TTC549 (cell line): ENCODE measurements at regions not wholly inside any gene's neighbourhood (a gene's known extent, or its start where the extent isn't known, plus 50 kb on each side); places are given as distances from the start of the nearest gene placed in this dataset.
"Not testable (repeated sequence)": the region's sequence is repeated elsewhere in the genome, so short reads cannot be mapped to it uniquely, and the experiment has no call there.

ENCODE experiments used
- FAIRE-seq: peaks from 2 replicates; lab custom pipeline; 2012; peaks lifted over from hg19 to GRCh38; lab: Jason Lieb, UNC

DNA sequence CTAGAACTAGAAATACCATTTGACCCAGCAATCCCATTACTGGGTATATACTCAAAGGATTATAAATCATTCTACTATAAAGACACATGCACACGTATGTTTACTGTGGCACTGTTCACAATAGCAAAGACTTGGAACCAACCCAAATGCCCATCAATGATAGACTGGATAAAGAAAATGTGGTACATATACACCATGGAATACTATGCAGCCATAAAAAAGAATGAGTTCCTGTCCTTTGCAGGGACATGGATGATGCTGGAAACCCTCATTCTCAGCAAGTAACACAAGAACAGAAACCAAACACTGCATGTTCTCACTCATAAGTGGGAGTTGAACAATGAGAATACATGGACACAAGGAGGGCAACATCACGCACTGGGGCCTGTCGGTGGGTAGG is 550.3 kb upstream of the USP24 start:
- not testable (repeated sequence) for FAIRE-seq

DNA sequence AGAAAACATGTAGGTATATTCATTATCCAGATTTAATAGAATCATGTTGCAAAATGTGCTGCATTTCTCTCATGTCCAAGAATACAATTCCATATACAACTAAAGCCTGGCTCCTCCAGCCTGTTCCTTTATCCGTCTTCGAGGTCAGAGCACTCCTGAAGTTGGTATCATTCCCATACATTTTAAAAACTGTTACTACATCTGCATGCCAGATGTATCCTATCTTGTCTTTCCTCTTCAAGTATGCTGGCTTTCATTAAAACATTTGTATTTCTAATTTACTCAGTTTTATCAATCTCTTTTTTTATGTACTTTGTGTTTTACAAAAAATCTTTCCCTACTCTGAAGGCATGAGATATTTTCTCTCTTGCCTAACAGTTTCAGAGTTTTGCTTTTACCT is 536.6 kb upstream of the USP24 start:
- FAIRE-seq: no peak

DNA sequence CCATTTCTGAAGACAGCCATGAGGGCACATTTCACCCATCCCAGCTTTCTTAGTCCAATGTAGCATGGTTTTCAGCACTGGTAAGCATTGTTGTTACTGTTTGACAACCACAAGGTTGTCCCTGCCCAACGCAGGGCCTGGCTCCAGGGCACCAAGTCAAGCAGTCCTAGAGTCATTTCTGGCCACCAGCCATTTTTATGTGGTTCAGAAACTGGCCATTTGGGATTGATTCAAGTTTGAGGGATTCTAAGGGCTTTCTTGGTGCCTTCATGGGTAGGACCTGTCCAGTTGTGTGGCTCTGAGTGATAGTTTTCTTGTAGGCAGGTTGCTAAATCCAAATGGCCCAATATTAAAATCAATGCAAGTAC is 535.4 kb upstream of the USP24 start:
- no peak for FAIRE-seq

DNA sequence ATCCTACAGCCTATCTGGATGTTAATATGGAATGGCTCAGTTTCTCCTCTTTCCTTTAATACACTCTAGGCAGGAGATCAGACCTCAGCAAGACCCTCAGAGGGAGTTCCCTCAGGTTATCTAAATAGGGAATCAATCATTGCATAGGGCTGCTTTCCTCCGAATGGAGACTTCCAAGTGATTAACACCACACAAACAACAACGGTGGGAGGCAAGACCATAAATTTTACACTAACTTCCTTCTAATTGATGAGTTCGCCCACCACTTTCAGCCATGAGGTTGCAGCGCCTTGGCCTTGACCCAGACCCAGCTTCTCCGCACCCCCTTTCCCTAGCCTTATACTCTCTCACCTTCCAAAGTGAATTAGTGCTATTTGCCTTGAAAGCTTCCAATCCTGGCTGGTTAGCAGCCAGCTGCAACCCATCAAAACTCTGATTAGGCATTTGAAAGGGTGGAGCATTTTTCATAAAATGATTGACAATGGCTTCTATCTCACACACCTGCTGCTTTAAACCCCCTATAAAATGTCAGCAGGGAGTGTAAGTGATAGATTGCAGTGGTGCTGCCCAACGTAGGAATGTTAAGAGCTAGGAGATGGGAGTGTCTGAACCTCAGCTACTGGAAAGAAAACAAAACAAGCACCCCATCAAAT is 534.9 kb upstream of the USP24 start:
- FAIRE-seq: no peak

DNA sequence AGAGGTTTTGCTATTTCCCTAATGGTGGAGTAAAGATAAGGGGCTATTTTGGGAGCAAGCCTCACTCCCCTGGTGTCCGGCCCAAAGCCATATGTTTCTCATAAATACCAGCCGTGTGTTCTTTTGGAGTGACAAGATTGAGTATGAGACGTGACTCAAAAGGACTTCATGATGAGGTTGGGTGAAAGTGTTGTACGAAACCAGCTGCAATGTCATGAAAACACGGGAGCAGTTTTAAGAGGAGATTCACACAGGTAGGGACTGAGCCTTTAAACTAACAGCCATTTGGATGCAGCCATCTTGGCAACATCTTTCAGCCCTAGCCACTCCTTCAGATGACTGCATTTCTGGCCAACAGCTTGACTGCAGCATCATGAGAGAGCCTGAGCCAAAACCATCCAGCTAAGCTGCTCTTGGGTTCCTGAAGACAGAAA is 532.3 kb upstream of the USP24 start:
- no peak for FAIRE-seq

DNA sequence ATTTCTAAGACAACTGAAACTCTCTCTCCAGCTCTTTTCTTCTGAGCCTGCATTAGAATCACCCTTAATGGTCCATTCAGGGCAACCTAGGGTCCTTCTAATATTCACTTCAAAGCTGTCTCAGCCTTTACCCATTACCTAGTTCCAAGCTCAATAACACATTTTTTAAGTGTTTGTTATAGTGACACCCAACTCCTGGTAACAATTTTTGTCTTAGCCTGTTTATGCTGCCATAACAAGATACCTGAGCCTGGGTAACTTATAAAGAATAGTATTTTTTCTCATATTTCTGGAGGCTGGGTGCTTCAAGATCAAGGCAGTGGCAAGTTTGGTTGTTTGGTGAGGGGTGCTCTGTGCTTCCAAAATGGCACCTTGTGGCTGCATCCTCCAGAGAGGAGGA is 531.5 kb upstream of the USP24 start:
- FAIRE-seq: no peak

DNA sequence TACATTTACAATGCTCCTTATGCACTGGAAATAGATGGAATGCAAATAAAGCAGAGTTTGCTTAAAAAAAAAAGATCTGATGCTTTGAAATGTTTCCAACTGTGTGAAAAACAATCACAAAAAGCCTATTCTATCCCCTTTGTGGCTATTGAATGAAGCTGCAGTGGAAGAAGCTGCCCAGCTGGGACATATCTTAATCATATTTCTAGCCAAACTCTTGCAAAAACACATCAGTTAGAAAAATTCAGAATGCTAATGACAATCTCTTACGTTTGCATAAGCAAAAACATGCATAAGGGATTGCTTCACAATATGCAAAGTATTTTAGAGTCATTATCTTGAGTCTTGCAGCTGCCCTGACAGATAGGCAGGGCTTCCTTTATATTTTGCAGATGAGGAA is 526.4 kb upstream of the USP24 start:
- no peak for FAIRE-seq

DNA sequence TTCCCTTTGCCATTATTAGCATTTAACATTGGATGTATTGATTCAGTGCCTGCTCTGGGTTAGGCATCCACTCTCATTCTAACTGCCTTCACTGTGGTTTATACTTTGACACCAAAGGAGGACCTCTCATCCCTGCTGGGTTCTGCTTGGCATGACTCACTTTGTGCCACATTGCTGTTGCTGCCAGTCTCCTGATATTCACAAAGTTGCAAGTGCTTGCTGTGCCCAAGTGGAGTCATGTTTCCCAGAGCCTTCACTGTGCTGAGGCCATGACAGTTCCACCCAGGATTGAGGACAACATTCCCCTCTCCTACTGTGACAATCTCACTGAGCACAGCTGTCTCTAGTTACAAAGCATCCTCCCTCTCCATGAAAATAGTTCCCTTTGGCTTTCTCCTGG is 519.9 kb upstream of the USP24 start:
- FAIRE-seq: no peak

DNA sequence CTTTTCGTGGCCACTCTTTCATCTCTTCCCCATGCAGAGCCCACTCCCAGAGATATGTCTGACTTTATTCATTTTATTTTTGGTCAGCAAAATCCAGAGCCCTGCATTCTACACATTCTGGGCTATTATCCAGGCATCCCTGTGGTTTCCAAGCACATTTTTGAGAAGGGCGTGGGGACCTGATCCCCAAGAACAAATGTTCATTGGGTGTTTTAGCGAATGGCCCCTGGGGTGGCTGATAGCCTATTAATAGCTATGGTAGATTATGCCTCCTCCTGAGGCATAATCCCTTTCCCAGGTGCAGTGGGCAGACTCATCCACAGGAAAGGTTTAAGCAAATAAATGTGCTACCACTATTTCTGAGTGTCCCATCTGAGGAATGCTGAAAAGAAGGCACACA is 511.8 kb upstream of the USP24 start:
- FAIRE-seq: no peak

DNA sequence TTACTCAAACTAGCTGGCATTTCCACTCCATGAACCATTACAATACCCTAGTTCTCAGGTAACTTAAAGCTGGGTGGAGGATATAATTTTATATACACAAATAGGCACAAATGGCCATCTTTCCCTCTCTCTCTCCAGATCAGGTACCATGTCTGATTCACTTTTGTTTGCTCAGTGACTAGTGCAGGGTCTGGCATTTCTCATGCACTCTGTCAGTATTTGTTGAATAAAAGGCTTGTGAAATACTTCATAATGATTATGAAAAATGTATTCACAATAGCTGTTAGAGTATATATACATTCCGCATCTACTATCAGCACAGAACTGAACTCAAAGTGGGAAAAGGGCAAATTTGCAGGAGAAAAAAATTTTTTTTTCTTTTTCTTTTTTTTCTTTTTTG is 510.2 kb upstream of the USP24 start:
- FAIRE-seq: no peak

DNA sequence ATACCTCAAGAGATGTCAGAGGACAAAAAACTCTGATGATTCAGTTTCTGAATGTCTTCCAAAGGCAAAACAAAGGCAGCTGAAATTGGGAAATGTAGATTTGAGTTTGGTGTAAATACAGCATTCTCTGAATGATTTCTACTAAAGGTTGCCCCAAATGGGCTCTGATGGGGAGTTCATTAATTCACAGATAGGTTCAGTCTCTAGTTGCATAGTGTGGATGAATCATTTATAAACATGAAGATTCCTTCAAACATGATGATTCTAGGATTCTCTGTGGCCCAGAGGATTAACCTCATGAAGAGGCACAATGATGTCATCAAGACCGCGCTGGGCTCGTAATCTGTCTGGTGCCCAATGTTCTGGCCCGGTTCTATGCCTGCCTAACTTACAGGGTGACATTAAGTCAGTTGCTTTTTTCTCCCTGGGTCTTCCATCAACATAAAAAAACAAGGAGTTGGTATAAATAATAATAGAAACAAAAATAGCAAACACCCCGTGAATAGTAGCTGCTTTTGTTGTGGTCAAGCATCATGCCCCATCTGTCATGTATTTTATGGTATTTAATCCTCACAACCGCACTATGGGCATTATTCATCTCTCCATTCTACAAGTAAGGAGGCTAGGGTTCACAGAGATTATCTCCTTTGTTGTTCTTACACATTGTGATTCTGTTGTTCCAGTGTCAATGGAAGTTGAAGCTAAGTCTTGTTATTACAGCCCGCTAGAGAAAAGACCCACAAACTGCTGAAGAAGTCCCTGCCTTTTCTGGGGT is 509.6 kb upstream of the USP24 start:
- no peak for FAIRE-seq

DNA sequence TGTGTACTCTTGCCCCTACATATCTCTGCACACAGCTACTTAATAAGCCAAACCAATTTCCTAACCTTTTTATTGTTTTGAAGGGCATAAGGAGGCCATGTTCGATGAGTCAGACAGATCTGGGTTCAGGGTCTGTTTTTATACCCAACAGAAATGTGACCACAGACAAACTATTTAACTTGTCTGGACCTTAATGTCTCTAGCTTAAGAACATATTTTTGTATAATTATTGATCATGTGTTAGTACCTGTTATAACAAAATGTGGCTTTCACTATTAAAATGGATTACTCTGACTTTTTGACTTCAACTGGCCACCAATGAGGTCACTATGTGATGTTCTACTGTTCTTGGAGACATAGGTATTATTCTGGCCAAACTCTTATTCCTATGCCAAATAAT is 507.8 kb upstream of the USP24 start:
- FAIRE-seq: no peak

DNA sequence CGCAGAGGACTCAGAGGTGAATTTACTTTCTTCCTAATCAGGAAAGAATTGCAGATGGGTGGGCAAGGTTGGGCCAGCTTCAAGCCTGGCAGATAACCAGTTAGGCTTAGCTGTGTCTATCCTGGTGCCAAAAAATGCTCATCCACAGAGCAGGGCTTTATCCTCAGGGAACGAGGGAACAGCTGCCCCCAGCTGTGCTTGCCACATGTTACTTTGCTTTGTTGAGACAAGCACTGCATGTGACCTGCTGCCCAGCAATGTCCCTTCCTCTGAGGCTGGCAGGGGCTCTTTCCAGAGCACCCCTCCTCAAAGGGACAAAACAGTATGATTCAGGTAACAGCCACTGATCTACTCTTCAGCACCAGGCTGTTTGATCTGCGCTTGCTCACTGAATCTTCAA is 505.1 kb upstream of the USP24 start:
- FAIRE-seq: no peak

DNA sequence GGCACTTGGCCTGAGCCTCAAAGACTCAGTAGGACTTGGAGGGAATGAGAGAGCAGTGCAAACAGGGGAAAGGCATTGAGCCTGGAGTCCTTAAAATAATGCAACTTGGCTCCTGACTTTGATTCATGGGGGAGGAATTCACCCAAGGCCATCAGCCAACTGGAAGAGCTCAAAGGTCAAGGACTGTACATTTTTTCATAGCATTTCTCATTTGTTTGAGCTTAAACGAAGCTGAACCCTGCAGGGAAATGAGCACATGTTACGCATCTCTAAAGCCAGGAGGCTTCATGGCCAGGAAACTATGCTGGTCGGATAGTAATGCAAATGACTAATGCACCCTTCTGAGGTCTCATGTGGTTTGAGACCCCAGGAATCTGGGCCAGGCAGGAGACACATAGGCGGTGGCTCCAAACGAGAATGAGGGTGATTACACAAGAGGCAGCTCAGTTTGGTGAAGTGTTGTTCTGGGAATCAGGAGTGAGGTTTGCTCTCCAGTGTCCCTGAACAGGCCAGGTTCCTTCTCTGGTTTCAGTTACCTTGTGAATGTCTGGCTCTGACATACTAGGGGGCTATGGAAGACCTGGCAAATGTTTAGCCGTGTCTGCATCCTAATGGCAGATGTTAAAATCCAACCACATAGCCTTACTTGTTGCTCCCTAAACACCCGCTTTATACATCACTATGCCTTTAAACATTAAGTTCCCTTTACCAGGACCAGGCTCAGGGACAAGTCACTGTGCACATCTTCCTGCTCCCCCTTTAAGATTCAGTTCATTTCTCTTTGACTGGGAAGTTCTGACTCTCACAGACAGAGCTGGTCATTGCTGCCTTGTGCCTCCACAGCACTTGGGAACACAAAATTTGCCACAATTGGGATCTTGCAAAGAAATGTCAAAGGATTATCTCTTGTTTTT is 503.9 kb upstream of the USP24 start:
- FAIRE-seq: no peak

DNA sequence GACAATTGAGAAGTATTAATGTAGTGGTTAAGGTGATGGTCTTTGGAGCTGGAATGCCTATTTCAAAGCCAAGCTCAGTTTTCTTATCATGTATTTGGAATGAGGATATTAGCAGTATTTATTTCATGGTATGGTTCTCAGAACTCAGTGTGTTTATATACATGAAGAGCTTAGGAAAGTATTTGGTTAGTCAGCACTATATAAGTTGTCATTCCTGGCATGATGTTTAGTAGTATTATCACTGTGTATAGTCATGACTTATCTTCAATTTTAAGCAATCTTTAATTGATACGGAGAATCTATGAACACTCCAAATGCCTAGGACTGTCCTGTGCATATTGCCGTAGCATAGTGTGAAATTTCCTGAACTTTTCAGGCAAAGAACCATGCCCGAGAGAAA is 501.9 kb upstream of the USP24 start:
- no peak for FAIRE-seq

DNA sequence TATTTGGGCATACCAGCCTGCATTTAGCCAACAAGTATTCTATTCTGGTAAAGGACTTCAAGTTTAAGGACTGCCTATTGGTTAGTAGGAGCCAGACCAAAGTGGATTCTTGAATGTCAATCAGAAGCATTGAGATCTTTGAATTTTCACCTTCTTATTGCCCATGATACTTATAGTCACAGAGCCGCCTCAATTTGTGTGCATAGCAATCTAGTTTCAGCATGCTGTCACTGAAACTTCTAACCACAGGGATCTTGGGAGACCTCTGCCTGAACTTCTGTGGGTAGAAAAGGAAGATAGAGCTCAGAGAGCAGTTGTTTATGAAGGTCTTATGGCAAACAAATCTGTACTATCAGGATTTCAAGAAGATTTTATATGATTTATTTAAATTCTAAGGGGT is 501.4 kb upstream of the USP24 start:
- FAIRE-seq: no peak

DNA sequence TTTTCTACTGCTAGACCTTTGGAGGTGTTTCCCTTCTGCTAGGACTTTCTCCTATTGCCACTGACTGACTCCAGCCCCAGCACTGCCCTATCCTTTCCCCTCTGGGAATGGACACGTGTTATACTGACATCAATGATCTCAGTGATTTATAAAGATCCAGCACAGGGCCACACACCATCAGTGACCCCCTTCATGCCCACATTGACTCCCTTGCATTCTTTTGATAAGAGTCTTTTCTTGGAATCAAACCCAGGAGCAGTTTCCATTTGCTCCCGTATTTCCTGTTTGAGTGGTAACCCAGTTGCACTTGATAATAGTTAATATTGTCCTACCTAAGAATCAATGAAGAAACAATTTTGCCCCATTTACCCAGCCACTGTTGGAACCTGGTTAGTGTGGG is 501.0 kb upstream of the USP24 start:
- FAIRE-seq: no peak

DNA sequence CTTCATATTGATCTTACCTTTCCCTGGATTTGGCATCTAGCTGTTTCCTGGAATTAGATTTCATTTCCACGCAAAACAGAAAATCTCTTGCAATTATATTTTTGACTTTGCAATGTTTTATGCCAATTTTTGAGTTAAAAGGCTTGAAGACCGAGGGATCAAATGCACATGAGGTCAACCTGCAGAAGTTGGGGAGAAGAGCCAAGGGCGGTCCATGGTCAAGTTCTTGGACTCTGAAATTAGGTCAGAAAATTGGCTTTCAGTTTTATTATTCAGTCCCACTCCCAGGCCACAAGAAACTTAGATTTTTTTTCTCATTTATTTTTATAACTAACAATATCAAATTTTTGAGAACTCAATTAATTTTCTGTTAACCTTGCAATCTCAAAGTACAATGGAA is 499.1 kb upstream of the USP24 start:
- no peak for FAIRE-seq

DNA sequence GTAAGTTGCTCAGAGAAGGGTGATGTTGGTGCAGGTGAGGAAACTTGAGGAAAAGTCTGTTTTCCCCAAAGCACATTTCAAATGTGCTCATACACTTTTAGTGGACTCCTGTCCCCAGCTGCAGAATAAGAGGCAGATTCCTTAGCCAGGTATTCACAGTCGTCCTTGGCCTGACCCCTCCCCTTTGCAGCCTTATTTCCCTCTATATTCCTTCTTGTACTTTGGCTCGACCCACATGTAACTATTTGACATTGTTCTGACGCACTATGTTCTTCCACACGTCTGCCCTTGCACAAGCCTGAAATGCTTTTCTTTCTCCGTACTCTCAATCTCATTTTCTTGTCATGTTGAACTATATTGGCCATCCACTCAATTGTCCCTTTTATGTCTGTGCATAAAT is 498.4 kb upstream of the USP24 start:
- FAIRE-seq: no peak

DNA sequence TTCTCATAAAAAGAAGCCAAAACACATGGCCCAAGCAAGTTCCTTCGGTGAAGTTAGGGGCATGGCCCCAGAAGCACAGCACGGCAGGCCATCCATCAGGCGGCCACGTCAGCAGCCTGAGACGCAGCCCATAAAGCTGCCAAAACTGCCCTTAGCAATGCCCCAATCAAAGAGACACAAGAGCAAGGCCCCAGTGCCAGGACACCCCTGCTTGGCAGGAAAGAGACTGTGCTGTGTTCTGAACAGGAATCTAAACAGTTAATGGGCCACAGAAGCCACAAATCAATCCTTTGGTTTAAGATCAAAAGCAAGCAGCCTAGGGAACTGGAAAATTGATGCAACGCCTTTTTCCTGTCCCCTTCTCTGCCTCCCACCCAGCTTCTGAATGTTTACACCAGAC is 497.0 kb upstream of the USP24 start:
- FAIRE-seq: no peak

DNA sequence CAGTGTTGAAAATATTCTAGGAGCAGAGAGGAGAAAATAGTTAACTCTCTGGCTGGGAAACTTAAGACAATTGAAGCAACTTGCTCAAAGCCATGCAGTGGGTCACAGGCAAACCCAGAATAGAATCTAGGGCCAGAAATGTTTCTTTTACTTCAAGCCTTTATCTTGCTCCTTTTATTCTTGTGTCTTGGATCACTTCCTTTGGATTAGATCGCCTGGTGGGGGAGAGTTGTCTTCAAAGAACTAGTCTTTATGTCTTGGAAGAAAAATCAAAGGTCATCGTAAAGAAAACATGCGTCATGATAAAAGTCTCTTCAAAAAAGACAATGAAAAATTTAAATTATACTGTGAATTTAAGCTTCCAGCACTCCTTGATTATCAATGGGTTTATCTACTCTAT is 493.6 kb upstream of the USP24 start:
- no peak for FAIRE-seq

DNA sequence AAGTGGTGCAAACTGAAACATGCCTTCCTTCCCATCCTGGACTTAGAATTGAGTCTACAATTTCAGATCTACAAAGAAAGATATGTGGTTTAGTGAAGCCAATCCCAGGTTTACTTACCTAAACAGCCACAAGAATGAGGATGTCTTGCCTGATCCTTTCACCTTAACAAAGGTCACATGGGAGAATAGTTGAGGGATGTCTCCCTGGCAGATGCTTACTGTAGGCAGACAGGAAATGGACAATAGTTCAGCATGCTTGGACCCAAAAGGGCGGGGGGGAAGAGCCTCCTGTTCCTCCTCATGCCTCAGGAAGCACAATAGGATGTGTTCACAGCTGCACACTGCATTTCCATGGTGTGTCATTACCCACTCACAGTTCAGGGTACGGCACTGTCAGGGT is 492.7 kb upstream of the USP24 start:
- FAIRE-seq: no peak

DNA sequence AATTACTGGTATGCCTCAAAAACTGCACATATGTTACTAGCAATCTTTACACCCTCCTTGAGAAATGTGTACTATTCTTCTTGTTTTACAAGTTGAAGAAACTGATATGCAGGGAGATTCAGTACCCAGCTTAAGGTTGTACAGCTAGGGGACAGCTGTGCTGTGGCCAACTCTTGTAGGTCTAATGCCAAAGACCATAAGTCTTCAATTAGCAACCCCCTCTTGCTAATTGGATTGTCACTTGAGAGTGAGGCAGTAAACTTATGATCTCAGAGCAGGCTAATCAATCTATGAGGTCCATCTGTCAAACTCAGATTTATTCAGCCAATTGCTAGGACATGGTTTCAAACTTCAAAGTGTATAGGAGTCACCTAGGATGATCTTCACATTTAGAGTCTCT is 492.0 kb upstream of the USP24 start:
- FAIRE-seq: no peak
